ENCODE measurements at regions not wholly inside any gene's neighbourhood (a gene's known extent, or its start where the extent isn't known, plus 50 kb on each side); places are given as distances from the start of the nearest gene placed in this dataset.

DNA sequence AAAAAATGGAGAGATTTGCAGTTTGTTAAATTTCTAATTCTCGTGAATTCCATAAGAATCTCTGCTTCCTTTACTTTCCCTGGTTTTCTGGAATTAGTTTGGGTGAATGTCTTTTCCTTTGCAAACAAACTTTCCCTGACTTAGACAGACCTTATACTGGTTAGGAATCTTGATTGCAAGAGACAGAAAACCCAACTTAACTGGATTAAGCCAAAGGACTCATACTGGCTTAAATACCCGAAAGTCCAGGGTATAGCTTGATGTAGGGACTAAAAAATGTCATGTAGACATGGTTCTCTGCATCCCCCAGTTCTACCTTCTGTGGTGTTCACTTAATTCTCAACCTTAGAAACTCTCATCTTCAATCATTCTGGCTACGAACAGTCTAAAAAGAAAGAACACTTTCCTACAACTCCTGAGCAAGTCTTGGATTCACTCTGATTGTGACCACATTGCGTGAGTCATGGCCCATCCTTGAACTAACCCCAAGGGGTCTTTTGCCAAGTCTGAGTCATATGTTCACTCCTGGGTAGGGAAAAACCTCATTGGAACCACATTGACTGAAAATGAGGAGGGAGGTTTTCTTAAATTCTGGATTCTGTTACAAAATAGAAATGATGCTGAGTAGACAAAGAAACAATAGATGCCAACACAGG is 136.0 kb upstream of the DAZL start (continued):
- TF ChIP-seq, protein P1, sequence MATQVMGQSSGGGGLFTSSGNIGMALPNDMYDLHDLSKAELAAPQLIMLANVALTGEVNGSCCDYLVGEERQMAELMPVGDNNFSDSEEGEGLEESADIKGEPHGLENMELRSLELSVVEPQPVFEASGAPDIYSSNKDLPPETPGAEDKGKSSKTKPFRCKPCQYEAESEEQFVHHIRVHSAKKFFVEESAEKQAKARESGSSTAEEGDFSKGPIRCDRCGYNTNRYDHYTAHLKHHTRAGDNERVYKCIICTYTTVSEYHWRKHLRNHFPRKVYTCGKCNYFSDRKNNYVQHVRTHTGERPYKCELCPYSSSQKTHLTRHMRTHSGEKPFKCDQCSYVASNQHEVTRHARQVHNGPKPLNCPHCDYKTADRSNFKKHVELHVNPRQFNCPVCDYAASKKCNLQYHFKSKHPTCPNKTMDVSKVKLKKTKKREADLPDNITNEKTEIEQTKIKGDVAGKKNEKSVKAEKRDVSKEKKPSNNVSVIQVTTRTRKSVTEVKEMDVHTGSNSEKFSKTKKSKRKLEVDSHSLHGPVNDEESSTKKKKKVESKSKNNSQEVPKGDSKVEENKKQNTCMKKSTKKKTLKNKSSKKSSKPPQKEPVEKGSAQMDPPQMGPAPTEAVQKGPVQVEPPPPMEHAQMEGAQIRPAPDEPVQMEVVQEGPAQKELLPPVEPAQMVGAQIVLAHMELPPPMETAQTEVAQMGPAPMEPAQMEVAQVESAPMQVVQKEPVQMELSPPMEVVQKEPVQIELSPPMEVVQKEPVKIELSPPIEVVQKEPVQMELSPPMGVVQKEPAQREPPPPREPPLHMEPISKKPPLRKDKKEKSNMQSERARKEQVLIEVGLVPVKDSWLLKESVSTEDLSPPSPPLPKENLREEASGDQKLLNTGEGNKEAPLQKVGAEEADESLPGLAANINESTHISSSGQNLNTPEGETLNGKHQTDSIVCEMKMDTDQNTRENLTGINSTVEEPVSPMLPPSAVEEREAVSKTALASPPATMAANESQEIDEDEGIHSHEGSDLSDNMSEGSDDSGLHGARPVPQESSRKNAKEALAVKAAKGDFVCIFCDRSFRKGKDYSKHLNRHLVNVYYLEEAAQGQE (IDR thresholded peaks at IDR 0.05; ENCODE audit: unreplicated experiment), result no peak
- TF ChIP-seq EZH2phosphoT487 (IDR thresholded peaks at IDR 0.05; ENCODE audit: unreplicated experiment) (no peak), POLR2AphosphoS5 (IDR thresholded peaks at IDR 0.05; ENCODE audit: low read depth) (no peak), ZNF114 (CRISPR knock-in tag; IDR thresholded peaks at IDR 0.05) (no peak), NANOG (IDR thresholded peaks at IDR 0.05; ENCODE audit: borderline replicate concordance) (no peak)
- TF ChIP-seq, protein P2, sequence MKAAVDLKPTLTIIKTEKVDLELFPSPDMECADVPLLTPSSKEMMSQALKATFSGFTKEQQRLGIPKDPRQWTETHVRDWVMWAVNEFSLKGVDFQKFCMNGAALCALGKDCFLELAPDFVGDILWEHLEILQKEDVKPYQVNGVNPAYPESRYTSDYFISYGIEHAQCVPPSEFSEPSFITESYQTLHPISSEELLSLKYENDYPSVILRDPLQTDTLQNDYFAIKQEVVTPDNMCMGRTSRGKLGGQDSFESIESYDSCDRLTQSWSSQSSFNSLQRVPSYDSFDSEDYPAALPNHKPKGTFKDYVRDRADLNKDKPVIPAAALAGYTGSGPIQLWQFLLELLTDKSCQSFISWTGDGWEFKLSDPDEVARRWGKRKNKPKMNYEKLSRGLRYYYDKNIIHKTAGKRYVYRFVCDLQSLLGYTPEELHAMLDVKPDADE (IDR thresholded peaks at IDR 0.05), result no peak

DNA sequence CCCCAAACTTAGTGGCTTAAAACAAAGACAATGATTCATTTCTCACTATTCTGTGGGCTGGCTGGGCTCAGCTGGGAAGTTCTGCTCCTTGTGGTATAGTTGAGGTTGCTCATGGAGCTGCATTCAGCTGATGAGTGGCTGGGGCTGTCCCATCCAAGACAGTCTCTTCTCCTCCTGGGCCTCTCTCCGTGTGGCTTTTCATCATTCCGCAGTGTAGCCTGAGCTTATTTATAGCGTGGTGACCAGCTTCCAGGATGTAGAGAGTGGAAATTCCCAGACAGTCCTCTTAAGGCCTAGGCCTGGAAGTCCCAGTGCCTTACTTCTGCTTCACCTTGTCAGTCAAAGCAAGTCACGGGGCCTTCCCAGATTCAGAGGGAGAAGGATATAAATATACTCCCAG is 136.7 kb upstream of the DAZL start:
- H3K36me3 Mint-ChIP-seq (ENCODE audit: low read depth), result peaks cover 39% of the 10 kb centered on the region
- no peaks in the 10 kb centered on the region for H3K9me2 ChIP-seq (ENCODE audit: insufficient read depth)
- H3K36me3 ChIP-seq (ENCODE audit: insufficient read depth), result 0 out of 2 replicates have a peak, but pooled peaks cover 11% of the 10 kb centered on the region
- H3K4me3 Mint-ChIP-seq, result no peak overlapping the region
- H3K27me3 Mint-ChIP-seq (ENCODE audit: insufficient read depth, low read depth, poor library complexity), result peaks cover 2% of the 10 kb centered on the region
- TF ChIP-seq CREB1 (CRISPR knock-in tag; IDR thresholded peaks at IDR 0.05; ENCODE audit: low read depth), result no peak
- TF ChIP-seq EZH2phosphoT487 (IDR thresholded peaks at IDR 0.05; ENCODE audit: unreplicated experiment), result no peak
- TF ChIP-seq STAT1 (IDR thresholded peaks at IDR 0.05; ENCODE audit: unreplicated experiment), result no peak
- TF ChIP-seq NANOG (IDR thresholded peaks at IDR 0.05; ENCODE audit: borderline replicate concordance), result no peak
- TF ChIP-seq JUNB (IDR thresholded peaks at IDR 0.05; ENCODE audit: unreplicated experiment), result no peak
- TF ChIP-seq, protein P1 (IDR thresholded peaks at IDR 0.05; ENCODE audit: unreplicated experiment), result no peak
- TF ChIP-seq POLR2AphosphoS5 (IDR thresholded peaks at IDR 0.05; ENCODE audit: low read depth), result no peak
- H3K4me1 Mint-ChIP-seq, result no peaks in the 10 kb centered on the region; the same call in 2 of the 3 replicates
- no peaks in the 10 kb centered on the region for H3F3A ChIP-seq (replicated peaks; ENCODE audit: low read depth)
- H4K20me1 ChIP-seq (replicated peaks; ENCODE audit: insufficient read depth), result no peaks in the 10 kb centered on the region
- H3K27ac ChIP-seq (ENCODE audit: low read depth), result no peak overlapping the region
- peaks cover 38% of the 10 kb centered on the region for H3K9me3 Mint-ChIP-seq
- H2AFZ ChIP-seq, result no peak overlapping the region
- H3K27ac Mint-ChIP-seq, result no peak overlapping the region
- ATAC-seq, result no peak
- no peaks in the 10 kb centered on the region for H3K27me3 ChIP-seq (ENCODE audit: insufficient read depth)
- DNase-seq (ENCODE audit: low spot score), result no peak
- no peaks in the 10 kb centered on the region for H3K79me2 ChIP-seq (replicated peaks; ENCODE audit: insufficient read depth)
- peaks cover 8% of the 10 kb centered on the region; the same call in 1 of the 2 replicates for H3K4me1 ChIP-seq (ENCODE audit: insufficient read depth)
- no peak overlapping the region for H3K4me2 ChIP-seq
- H3K4me3 ChIP-seq, result no peak overlapping the region

Data from GM23338 (cell line).